HG03095 (cell line): ENCODE measurements at regions not wholly inside any gene's neighbourhood (a gene's known extent, or its start where the extent isn't known, plus 50 kb on each side); places are given as distances from the start of the nearest gene placed in this dataset.
"Not testable (repeated sequence)": the region's sequence is repeated elsewhere in the genome, so short reads cannot be mapped to it uniquely, and the experiment has no call there.

ENCODE experiments used
- ATAC-seq: cut with Tn5 transposase; IDR thresholded peaks from one replicate; pipeline ENCODE4 v1.9.1; 2021; ENCODE audit warnings: moderate library complexity; ENCODE audit not compliant: unreplicated experiment

- no peak for ATAC-seq
Measured at GRCh38 chr22:46039535-46039934, 62.6 kb upstream of the WNT7B start.

GRCh38 chr22:46040471-46041465 lies 63.8 kb upstream of the WNT7B start:
- ATAC-seq: no peak

- no peak for ATAC-seq
Measured at GRCh38 chr22:46041642-46042041, 64.7 kb upstream of the WNT7B start.

GRCh38 chr22:46042786-46043185 lies 65.8 kb upstream of the WNT7B start:
- no peak for ATAC-seq

- ATAC-seq: no peak
Measured at GRCh38 chr22:46043339-46043738, 66.4 kb upstream of the WNT7B start.

- no peak for ATAC-seq
Measured at GRCh38 chr22:46043816-46044620, 67.1 kb upstream of the WNT7B start.

- ATAC-seq: no peak
Measured at GRCh38 chr22:46044621-46045458, 67.9 kb upstream of the WNT7B start.

- ATAC-seq: no peak
Measured at GRCh38 chr22:46045459-46046298, 68.7 kb upstream of the WNT7B start.

GRCh38 chr22:46046299-46046685 lies 69.3 kb upstream of the WNT7B start:
- no peak for ATAC-seq

- no peak for ATAC-seq
Measured at GRCh38 chr22:46047226-46047625, 70.3 kb upstream of the WNT7B start.

- ATAC-seq: no peak
Measured at GRCh38 chr22:46047841-46048595, 71.1 kb upstream of the WNT7B start.

GRCh38 chr22:46048661-46049060 lies 71.7 kb upstream of the WNT7B start:
- ATAC-seq: not testable (repeated sequence)

GRCh38 chr22:46049726-46050450 lies 72.9 kb upstream of the WNT7B start:
- ATAC-seq: no peak

GRCh38 chr22:46050451-46050845 lies 73.5 kb upstream of the WNT7B start:
- ATAC-seq: no peak

- ATAC-seq: no peak
Measured at GRCh38 chr22:46050916-46051614, 74.1 kb upstream of the WNT7B start.

- no peak for ATAC-seq
Measured at GRCh38 chr22:46051646-46052045, 74.7 kb upstream of the WNT7B start.

GRCh38 chr22:46052331-46052771 lies 75.4 kb upstream of the WNT7B start:
- no peak for ATAC-seq
